ENCODE measurements at regions not wholly inside any gene's neighbourhood (a gene's known extent, or its start where the extent isn't known, plus 50 kb on each side); places are given as distances from the start of the nearest gene placed in this dataset.

DNA sequence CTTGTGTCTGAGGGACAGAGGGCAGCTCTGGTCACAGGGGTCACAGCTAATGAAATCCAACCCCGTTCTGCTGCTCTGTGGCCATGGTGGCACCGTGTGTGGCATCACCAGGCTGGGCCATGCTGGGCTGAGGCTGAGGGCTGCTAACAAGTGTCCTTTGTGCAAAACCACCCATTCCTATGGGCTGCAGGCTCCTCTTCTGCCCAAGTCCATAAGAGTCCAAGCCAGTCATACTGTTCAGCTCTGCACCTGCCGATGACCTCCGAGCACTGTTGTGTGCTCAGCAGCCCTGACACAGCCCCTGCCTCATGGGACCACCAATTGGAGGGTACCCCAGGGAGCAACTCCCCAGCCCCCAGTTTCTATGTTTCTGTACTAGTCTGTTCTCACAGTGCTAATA is 133.1 kb downstream of the WDR11 start:
- Histone ChIP-seq H3K27me3 (ENCODE audit: control insufficient read depth, insufficient read depth, low read length) (peaks cover 16% of the 10 kb centered on the region), H3K27ac (ENCODE audit: low read depth, low read length) (no peak overlapping the region), H3K36me3 (ENCODE audit: control insufficient read depth, insufficient read depth, low read length) (no peaks in the 10 kb centered on the region), H3K9me3 (ENCODE audit: control insufficient read depth, insufficient read depth, low read depth, low read length) (peaks cover 33% of the 10 kb centered on the region), H3K4me1 (ENCODE audit: control insufficient read depth, insufficient read depth, low read length) (peaks cover 31% of the 10 kb centered on the region), H3K4me3 (ENCODE audit: low read depth, low read length) (no peak overlapping the region), H3K9ac (ENCODE audit: low read length) (no peak overlapping the region)

DNA sequence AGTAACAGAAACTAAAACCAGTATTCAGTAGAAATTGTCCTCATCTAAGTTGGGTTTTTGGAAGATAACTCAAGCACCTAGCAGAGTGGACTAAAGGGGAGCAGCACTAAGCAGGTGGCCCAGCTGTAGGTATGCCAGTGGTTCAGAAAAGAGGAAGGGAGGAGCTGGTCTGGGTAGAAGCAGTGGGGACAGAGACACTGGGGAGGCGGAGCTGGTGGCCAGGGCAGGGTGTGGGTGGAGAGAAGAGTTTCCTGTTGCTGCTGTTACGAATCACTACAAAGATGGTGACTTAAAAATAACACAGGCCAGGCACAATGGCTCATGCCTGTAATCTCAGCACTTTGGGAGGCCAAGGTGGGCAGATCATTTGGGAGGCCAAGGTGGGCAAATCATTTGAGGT is 136.2 kb downstream of the WDR11 start:
- Histone ChIP-seq H3K27ac (ENCODE audit: low read depth, low read length) (no peak overlapping the region), H3K9ac (ENCODE audit: low read length) (no peak overlapping the region), H3K4me3 (ENCODE audit: low read depth, low read length) (no peak overlapping the region), H3K36me3 (ENCODE audit: control insufficient read depth, insufficient read depth, low read length) (no peaks in the 10 kb centered on the region), H3K4me1 (ENCODE audit: control insufficient read depth, insufficient read depth, low read length) (peaks cover 6% of the 10 kb centered on the region), H3K9me3 (ENCODE audit: control insufficient read depth, insufficient read depth, low read depth, low read length) (peaks cover 51% of the 10 kb centered on the region), H3K27me3 (ENCODE audit: control insufficient read depth, insufficient read depth, low read length) (no peaks in the 10 kb centered on the region)

DNA sequence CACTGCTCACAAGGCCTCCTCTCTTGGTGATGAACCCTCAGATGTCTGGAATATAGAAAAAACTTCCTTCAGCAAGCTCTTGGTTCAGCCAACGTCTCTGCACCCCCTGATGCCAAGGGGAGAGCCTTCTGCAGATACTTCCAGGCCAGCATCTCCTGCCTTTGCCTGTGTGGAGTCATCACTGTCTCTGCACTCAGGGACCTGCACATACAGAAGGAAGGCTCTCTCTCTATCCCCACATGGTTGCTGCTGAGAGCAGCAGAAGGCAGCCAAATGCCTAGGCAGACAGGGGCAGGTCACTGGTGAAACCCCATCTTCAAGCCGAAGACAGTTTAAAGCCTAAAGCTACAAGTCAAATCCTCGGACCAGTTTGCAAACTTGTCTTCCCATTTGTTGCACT is 137.6 kb downstream of the WDR11 start:
- H3K9me3 ChIP-seq (ENCODE audit: control insufficient read depth, insufficient read depth, low read depth, low read length), result peaks cover 51% of the 10 kb centered on the region
- H3K4me1 ChIP-seq (ENCODE audit: control insufficient read depth, insufficient read depth, low read length), result no peaks in the 10 kb centered on the region
- H3K27me3 ChIP-seq (ENCODE audit: control insufficient read depth, insufficient read depth, low read length), result no peaks in the 10 kb centered on the region
- H3K9ac ChIP-seq (ENCODE audit: low read length), result no peak overlapping the region
- H3K27ac ChIP-seq (ENCODE audit: low read depth, low read length), result no peak overlapping the region
- H3K4me3 ChIP-seq (ENCODE audit: low read depth, low read length), result no peak overlapping the region
- H3K36me3 ChIP-seq (ENCODE audit: control insufficient read depth, insufficient read depth, low read length), result no peaks in the 10 kb centered on the region

DNA sequence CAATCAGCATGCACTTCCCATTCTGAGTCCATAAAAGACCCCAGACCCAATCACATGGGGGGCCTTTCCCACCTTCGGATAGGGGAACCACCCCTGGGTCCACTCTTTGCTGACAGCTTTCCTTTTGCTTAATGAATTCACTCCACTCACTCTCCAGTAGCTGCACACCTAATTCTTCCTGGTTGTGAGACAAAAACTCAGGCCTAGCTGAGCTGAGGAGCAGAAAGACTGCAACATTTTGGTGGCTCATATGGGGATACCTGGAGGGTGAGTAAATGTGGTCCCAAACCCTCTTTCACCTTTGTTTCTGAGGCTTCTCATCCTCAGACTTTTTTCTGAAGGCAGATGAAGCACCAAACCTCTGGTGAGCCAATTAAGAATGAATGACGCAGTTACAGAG is 138.1 kb downstream of the WDR11 start:
- Histone ChIP-seq H3K4me1 (ENCODE audit: control insufficient read depth, insufficient read depth, low read length) (no peaks in the 10 kb centered on the region), H3K36me3 (ENCODE audit: control insufficient read depth, insufficient read depth, low read length) (no peaks in the 10 kb centered on the region), H3K4me3 (ENCODE audit: low read depth, low read length) (no peak overlapping the region), H3K27me3 (ENCODE audit: control insufficient read depth, insufficient read depth, low read length) (no peaks in the 10 kb centered on the region), H3K9ac (ENCODE audit: low read length) (no peak overlapping the region), H3K27ac (ENCODE audit: low read depth, low read length) (no peak overlapping the region), H3K9me3 (ENCODE audit: control insufficient read depth, insufficient read depth, low read depth, low read length) (peaks cover 49% of the 10 kb centered on the region)

DNA sequence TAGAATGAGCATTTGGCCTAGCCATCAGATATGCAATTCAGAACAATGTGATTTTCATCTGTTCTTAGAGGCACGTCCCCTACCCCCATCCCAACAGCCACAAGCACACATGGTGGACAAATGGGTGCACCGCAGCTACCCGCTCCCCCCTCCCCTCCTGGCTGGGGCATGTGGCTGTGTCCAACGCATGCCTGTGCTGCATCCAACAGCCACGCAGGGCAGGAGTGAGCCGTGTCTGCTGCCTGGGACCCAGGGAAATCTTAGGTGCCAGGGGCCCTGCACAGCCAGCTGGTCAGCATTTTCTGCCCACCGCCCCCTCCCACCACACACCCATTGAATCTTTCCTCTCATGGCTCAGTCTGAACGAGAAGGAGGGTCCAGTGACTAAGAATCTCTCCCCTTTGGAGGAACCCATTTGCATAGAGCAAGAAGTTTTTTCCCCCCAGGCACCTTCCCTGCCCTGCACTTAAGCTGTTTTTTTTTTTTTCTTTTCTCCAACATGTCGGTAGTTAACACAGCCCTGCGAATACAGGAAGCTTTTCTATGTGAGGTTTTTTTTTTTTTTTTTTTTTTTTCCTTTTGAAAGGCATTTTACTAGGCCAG is 138.9 kb downstream of the WDR11 start:
- no peaks in the 10 kb centered on the region for H3K27me3 ChIP-seq (ENCODE audit: control insufficient read depth, insufficient read depth, low read length)
- H3K9ac ChIP-seq (ENCODE audit: low read length), result no peak overlapping the region
- H3K9me3 ChIP-seq (ENCODE audit: control insufficient read depth, insufficient read depth, low read depth, low read length), result peaks cover 44% of the 10 kb centered on the region
- no peaks in the 10 kb centered on the region for H3K4me1 ChIP-seq (ENCODE audit: control insufficient read depth, insufficient read depth, low read length)
- no peak overlapping the region for H3K4me3 ChIP-seq (ENCODE audit: low read depth, low read length)
- no peaks in the 10 kb centered on the region for H3K36me3 ChIP-seq (ENCODE audit: control insufficient read depth, insufficient read depth, low read length)
- H3K27ac ChIP-seq (ENCODE audit: low read depth, low read length), result no peak overlapping the region

DNA sequence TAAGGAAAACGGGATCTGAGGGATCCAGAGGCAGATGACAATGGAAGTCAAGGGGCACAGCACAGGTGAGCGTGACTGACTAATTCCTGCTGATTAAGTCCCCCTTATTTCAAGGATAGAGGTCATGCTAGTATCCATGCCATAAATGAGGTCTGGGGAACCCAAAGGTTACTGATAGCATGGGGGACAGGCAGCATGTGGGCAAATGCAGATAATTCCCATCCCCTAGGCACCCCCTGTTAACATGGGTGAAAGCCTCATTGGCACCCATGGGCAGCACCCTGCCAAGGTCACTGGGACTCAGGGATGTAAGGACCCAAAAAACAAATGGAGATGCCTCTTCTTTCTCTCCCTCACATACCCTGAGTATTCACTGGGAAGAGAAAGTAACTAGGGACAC is 139.7 kb downstream of the WDR11 start:
- no peak overlapping the region for H3K4me3 ChIP-seq (ENCODE audit: low read depth, low read length)
- no peaks in the 10 kb centered on the region for H3K4me1 ChIP-seq (ENCODE audit: control insufficient read depth, insufficient read depth, low read length)
- no peak overlapping the region for H3K27ac ChIP-seq (ENCODE audit: low read depth, low read length)
- no peaks in the 10 kb centered on the region for H3K36me3 ChIP-seq (ENCODE audit: control insufficient read depth, insufficient read depth, low read length)
- peaks cover 37% of the 10 kb centered on the region for H3K9me3 ChIP-seq (ENCODE audit: control insufficient read depth, insufficient read depth, low read depth, low read length)
- no peaks in the 10 kb centered on the region for H3K27me3 ChIP-seq (ENCODE audit: control insufficient read depth, insufficient read depth, low read length)
- no peak overlapping the region for H3K9ac ChIP-seq (ENCODE audit: low read length)

DNA sequence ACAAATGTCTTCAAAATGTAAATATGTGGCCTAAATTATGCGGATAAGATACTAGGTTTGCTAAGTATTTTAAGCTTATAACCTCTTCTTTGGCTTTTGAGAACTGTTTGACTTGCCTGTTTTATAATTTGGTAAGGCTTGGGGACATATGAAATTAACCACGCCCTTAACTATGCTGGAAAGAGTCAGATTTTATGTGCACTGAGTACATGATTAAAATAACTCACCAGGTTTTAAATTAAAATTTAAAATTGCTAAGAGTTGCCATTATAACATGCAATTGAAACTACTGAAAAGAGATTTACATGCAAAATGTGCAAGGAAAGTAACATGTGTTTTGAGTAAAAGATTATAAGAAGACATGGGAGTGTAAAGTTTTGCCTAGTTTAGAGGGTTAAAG is 141.9 kb downstream of the WDR11 start:
- no peaks in the 10 kb centered on the region for H3K4me1 ChIP-seq (ENCODE audit: control insufficient read depth, insufficient read depth, low read length)
- no peak overlapping the region for H3K27ac ChIP-seq (ENCODE audit: low read depth, low read length)
- H3K36me3 ChIP-seq (ENCODE audit: control insufficient read depth, insufficient read depth, low read length), result no peaks in the 10 kb centered on the region
- H3K9ac ChIP-seq (ENCODE audit: low read length), result no peak overlapping the region
- H3K4me3 ChIP-seq (ENCODE audit: low read depth, low read length), result no peak overlapping the region
- peaks cover 24% of the 10 kb centered on the region for H3K9me3 ChIP-seq (ENCODE audit: control insufficient read depth, insufficient read depth, low read depth, low read length)
- H3K27me3 ChIP-seq (ENCODE audit: control insufficient read depth, insufficient read depth, low read length), result no peaks in the 10 kb centered on the region

DNA sequence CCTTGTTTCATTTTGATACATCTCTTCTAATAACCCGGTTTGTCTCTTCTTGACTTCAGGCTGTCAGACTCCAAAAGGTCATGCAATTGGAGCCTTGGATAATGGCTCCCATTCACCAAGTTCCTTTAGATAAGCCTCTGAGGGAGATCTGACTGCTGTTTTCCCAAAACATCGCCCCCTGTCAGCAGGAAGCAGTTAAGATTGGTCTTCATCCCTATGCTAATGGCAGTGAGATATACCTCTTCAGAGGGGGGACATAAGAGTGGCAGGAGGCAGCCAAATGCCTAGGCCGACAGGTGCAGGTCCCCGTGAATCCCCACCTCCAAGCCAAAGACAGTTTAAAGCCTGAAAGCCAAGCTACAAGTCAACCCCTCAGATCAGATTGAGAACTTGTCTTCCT is 144.6 kb downstream of the WDR11 start:
- peaks cover 6% of the 10 kb centered on the region for H3K9me3 ChIP-seq (ENCODE audit: control insufficient read depth, insufficient read depth, low read depth, low read length)
- no peak overlapping the region for H3K27ac ChIP-seq (ENCODE audit: low read depth, low read length)
- no peaks in the 10 kb centered on the region for H3K4me1 ChIP-seq (ENCODE audit: control insufficient read depth, insufficient read depth, low read length)
- no peaks in the 10 kb centered on the region for H3K36me3 ChIP-seq (ENCODE audit: control insufficient read depth, insufficient read depth, low read length)
- no peak overlapping the region for H3K9ac ChIP-seq (ENCODE audit: low read length)
- H3K27me3 ChIP-seq (ENCODE audit: control insufficient read depth, insufficient read depth, low read length), result no peaks in the 10 kb centered on the region
- no peak overlapping the region for H3K4me3 ChIP-seq (ENCODE audit: low read depth, low read length)

DNA sequence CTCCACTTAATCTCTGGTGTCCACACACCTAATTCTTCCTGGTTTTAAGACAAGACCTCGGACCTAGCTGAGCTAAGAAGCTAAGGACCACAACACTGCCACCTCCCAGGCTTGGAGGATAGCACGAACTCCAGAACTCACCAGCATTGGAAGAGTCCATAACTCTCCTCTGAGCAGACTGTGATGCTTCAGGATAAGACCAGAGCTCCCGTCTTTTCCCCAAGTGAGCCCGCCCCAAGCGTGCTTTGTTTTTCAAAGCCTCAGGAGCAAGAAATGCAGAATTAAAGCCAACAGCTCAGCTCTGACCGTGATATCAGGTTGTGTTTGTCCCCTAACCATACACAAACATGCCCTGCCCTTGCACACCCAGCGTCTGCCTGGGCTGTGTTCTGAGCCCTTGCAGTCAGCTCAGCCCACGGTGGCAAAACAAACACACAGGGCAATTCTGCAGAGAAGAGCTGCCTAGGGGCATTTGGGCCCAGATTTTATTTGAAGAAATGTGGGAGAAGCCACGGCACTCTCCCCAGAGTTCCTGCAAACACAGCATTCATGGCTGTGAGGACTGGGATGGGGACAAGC is 145.4 kb downstream of the WDR11 start:
- H3K9ac ChIP-seq (ENCODE audit: low read length), result no peak overlapping the region
- no peaks in the 10 kb centered on the region for H3K4me1 ChIP-seq (ENCODE audit: control insufficient read depth, insufficient read depth, low read length)
- H3K27me3 ChIP-seq (ENCODE audit: control insufficient read depth, insufficient read depth, low read length), result no peaks in the 10 kb centered on the region
- no peaks in the 10 kb centered on the region for H3K36me3 ChIP-seq (ENCODE audit: control insufficient read depth, insufficient read depth, low read length)
- H3K27ac ChIP-seq (ENCODE audit: low read depth, low read length), result no peak overlapping the region
- H3K9me3 ChIP-seq (ENCODE audit: control insufficient read depth, insufficient read depth, low read depth, low read length), result peaks cover 1% of the 10 kb centered on the region; the same call in 1 of the 2 replicates
- no peak overlapping the region for H3K4me3 ChIP-seq (ENCODE audit: low read depth, low read length)

DNA sequence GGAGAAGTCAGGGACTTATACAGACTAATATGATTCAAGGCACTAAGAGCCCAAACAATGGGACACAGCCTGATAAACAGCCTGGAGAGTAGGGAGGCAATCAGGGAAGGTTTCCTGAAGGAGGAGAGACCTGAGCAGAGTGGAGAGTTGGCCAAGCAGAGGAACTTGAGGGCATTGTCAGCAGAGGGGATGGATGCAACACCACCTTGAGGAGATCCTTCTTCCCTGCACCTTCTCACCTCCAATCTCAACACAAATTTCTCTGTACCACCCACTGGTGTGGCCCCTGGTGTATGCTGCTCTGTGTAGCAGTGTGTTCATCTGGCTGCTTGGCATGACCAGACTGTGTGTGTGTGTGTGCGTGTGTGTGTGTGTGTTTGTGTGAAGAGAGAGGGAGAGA is 146.2 kb downstream of the WDR11 start:
- Histone ChIP-seq H3K27ac (ENCODE audit: low read depth, low read length) (no peak overlapping the region), H3K27me3 (ENCODE audit: control insufficient read depth, insufficient read depth, low read length) (no peaks in the 10 kb centered on the region), H3K9ac (ENCODE audit: low read length) (no peak overlapping the region), H3K36me3 (ENCODE audit: control insufficient read depth, insufficient read depth, low read length) (no peaks in the 10 kb centered on the region), H3K9me3 (ENCODE audit: control insufficient read depth, insufficient read depth, low read depth, low read length) (no peaks in the 10 kb centered on the region), H3K4me1 (ENCODE audit: control insufficient read depth, insufficient read depth, low read length) (no peaks in the 10 kb centered on the region), H3K4me3 (ENCODE audit: low read depth, low read length) (no peak overlapping the region)

DNA sequence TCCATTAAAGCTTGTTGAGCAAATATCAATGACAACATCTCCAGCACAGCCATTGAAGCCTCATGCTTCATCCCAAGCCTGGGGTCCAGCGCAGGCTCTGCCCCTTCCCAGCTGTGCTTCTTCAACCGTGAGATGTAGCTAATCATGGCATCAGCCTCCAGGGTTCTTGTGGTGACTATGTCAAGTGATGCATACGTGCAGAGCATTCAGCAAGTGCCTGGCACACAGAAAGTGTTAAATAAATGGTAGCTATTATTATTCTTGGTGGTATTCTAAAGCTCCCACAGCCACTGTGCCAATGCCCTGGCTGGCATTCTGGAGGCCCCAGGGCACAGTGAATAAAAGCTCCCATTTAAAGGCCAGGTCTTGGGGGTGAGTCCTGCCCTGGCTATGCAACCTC is 146.6 kb downstream of the WDR11 start:
- Histone ChIP-seq H3K9me3 (ENCODE audit: control insufficient read depth, insufficient read depth, low read depth, low read length) (no peaks in the 10 kb centered on the region), H3K4me1 (ENCODE audit: control insufficient read depth, insufficient read depth, low read length) (no peaks in the 10 kb centered on the region)

More for the DNA sequence above, 146.6 kb downstream of the WDR11 start:
- H3K36me3 ChIP-seq (ENCODE audit: control insufficient read depth, insufficient read depth, low read length), result no peaks in the 10 kb centered on the region
- no peaks in the 10 kb centered on the region for H3K27me3 ChIP-seq (ENCODE audit: control insufficient read depth, insufficient read depth, low read length)
- H3K4me3 ChIP-seq (ENCODE audit: low read depth, low read length), result no peak overlapping the region
- H3K27ac ChIP-seq (ENCODE audit: low read depth, low read length), result no peak overlapping the region
- no peak overlapping the region for H3K9ac ChIP-seq (ENCODE audit: low read length)

All from HUES6 (cell line).